HCT116 (cell line): ENCODE measurements at regions not wholly inside any gene's neighbourhood (a gene's known extent, or its start where the extent isn't known, plus 50 kb on each side); places are given as distances from the start of the nearest gene placed in this dataset.

Experiments used
- ATAC-seq: fragments of 200-7000 bp; cut with Tn5 transposase; 2 replicates; pipeline ENCODE4 v1.9.1; 2020; ENCODE audit warnings: mild to moderate bottlenecking, moderate library complexity
- BruUV-seq: library from RNA; stranded (reverse); fragments of 400-500 nt; replicated peaks from 2 replicates; lab custom pipeline; 2021; lab: Mats Ljungman, UMichigan
- CTCF ChIA-PET: fragments of 300-600 bp; sonication (Branson Sonifier 250); formaldehyde crosslinking; loops from one replicate; lab custom pipeline; 2021; ENCODE audit warnings: antibody characterized with exemption; lab: Charles Lee
- POLR2A ChIA-PET: fragments of 300-600, 350-600 bp; sonication (Branson Sonifier 250); formaldehyde crosslinking; loops from one replicate; lab custom pipeline; 2021; ENCODE audit warnings: antibody characterized with exemption; lab: Charles Lee
- RAD21 ChIA-PET, 2 experiments: fragments of 300-600 bp; sonication (Branson Sonifier 250); formaldehyde crosslinking; loops; one replicate each; lab custom pipeline; 2023; ENCODE audit warnings: low total read pairs in 2 of 2; ENCODE audit not compliant: uncharacterized antibody in 2 of 2, unreplicated experiment in 2 of 2, low non-redundant PET in 1 of 2; lab: Charles Lee
- DNase-seq: peaks from one replicate; pipeline ENCODE4 v3.0.0-alpha.2; 2010; ENCODE audit warnings: low read depth, low spot score
- H2AFZ ChIP-seq: fragments of 200-600 bp; shearing (Covaris generic), sonication (generic); 2 replicates; pipeline ENCODE4 v1.6.1; 2017; ENCODE audit warnings: low read depth, mixed run types, mixed read lengths, antibody characterized with exemption, low read length; ENCODE audit not compliant: poor library complexity, severe bottlenecking
- H3K27ac ChIP-seq: 2 replicates; pipeline ENCODE4 v1.5.1; 2012; ENCODE audit warnings: low read depth, low read length
- H3K27me3 ChIP-seq: fragments of 200-600 bp; sonication (generic); 2 replicates; pipeline ENCODE4 v1.6.1; 2016; ENCODE audit warnings: mixed run types, low read length, mixed read lengths; ENCODE audit not compliant: insufficient read depth
- H3K36me3 ChIP-seq, 2 experiments: fragments of 200-500 bp in 1 of 2; fragments of 200-600 bp in 1 of 2; sonication (Bioruptor generic) in 1 of 2; sonication (generic) in 1 of 2; 2 replicates each; pipeline versions ENCODE4 v1.5.1 to v1.6.1; 2014 to 2016; ENCODE audit warnings: low read length in 2 of 2, inconsistent platforms in 1 of 2, mixed read lengths in 1 of 2, mixed run types in 1 of 2; ENCODE audit not compliant: insufficient read depth in 2 of 2, control insufficient read depth in 1 of 2
- H3K4me1 ChIP-seq, 2 experiments: fragments of 200-600 bp in 1 of 2; sonication (generic) in 1 of 2; 2 replicates each; pipeline versions ENCODE4 v1.5.1 to v1.6.1; 2012 to 2017; ENCODE audit warnings: low read length in 2 of 2, inconsistent platforms in 1 of 2, mild to moderate bottlenecking in 1 of 2, mixed read lengths in 1 of 2, mixed run types in 1 of 2, moderate library complexity in 1 of 2; ENCODE audit not compliant: insufficient read depth in 2 of 2, control insufficient read depth in 1 of 2
- H3K4me2 ChIP-seq: fragments of 200-600 bp; sonication (generic); 2 replicates; pipeline ENCODE4 v1.6.1; 2017; ENCODE audit warnings: mixed run types, low read length, mixed read lengths
- H3K4me3 ChIP-seq, 2 experiments: fragments of 200-600 bp in 1 of 2; sonication (generic) in 1 of 2; replicated peaks in 1 of 2; 2 replicates each; pipeline ENCODE4 v1.5.1; 2011 to 2016; ENCODE audit warnings: low read length in 2 of 2, control low read depth in 1 of 2, low read depth in 1 of 2, mild to moderate bottlenecking in 1 of 2, mixed read lengths in 1 of 2, mixed run types in 1 of 2
- H3K79me2 ChIP-seq: fragments of 200-600 bp; sonication (generic); 2 replicates; pipeline ENCODE4 v1.6.1; 2017; ENCODE audit warnings: mild to moderate bottlenecking, mixed run types, low read length, moderate library complexity, mixed read lengths; ENCODE audit not compliant: insufficient read depth
- H3K9ac ChIP-seq: fragments of 200-600 bp; sonication (generic); 2 replicates; pipeline ENCODE4 v1.6.1; 2016; ENCODE audit warnings: low read length, mixed read lengths
- H3K9me2 ChIP-seq: fragments of 200-600 bp; sonication (generic), shearing (Covaris generic); 2 replicates; pipeline ENCODE4 v1.6.1; 2017; ENCODE audit warnings: mixed run types, mild to moderate bottlenecking, moderate library complexity; ENCODE audit not compliant: insufficient read depth
- H3K9me3 ChIP-seq, 2 experiments: fragments of 200-500 bp in 1 of 2; fragments of 200-600 bp in 1 of 2; sonication (Bioruptor generic) in 1 of 2; sonication (generic) in 1 of 2; 2 replicates each; pipeline ENCODE4 v1.6.1; 2014 to 2017; ENCODE audit warnings: low read length in 2 of 2, mixed read lengths in 2 of 2, inconsistent platforms in 1 of 2, low read depth in 1 of 2, mild to moderate bottlenecking in 1 of 2, mixed run types in 1 of 2, moderate library complexity in 1 of 2; ENCODE audit not compliant: control insufficient read depth in 1 of 2, insufficient read depth in 1 of 2
- H4K20me1 ChIP-seq: fragments of 200-600 bp; sonication (generic), shearing (Covaris generic); 2 replicates; pipeline ENCODE4 v1.6.1; 2017; ENCODE audit warnings: mixed run types, mild to moderate bottlenecking, moderate library complexity; ENCODE audit not compliant: insufficient read depth
- CBX3 ChIP-seq: IDR thresholded peaks from 2 replicates; pipeline ENCODE4 v1.6.1; 2012; ENCODE audit warnings: low read depth
- CEBPB ChIP-seq: IDR thresholded peaks from 2 replicates; pipeline ENCODE4 v1.6.1; 2012; ENCODE audit warnings: low read depth
- ELF1 ChIP-seq: IDR thresholded peaks from 2 replicates; pipeline ENCODE4 v1.6.1; 2012; ENCODE audit warnings: low read depth, borderline replicate concordance
- EZH2phosphoT487 ChIP-seq: fragments of 200-600 bp; IDR thresholded peaks from 2 replicates; pipeline ENCODE4 v1.6.1; 2018; ENCODE audit warnings: antibody characterized with exemption, borderline replicate concordance
- FOSL1 ChIP-seq: IDR thresholded peaks from 2 replicates; pipeline ENCODE4 v1.6.1; 2012; ENCODE audit warnings: low read depth
- JUND ChIP-seq: IDR thresholded peaks from 2 replicates; pipeline ENCODE4 v1.6.1; 2012
- POLR2A ChIP-seq: IDR thresholded peaks from 2 replicates; pipeline ENCODE4 v1.7.0; 2011; ENCODE audit warnings: borderline replicate concordance; ENCODE audit not compliant: insufficient read depth, insufficient read length; ENCODE audit errors: extremely low read depth
- POLR2AphosphoS5 ChIP-seq: IDR thresholded peaks from 2 replicates; pipeline ENCODE4 v1.6.1; 2011; ENCODE audit warnings: mild to moderate bottlenecking, low read depth, low read length, moderate library complexity
- RAD21 ChIP-seq: IDR thresholded peaks from 2 replicates; pipeline ENCODE4 v1.6.1; 2012; ENCODE audit warnings: low read depth, mild to moderate bottlenecking
- SIN3A ChIP-seq: IDR thresholded peaks from 2 replicates; pipeline ENCODE4 v1.6.1; 2012; ENCODE audit warnings: low read depth
- TCF7L2 ChIP-seq: IDR thresholded peaks from 2 replicates; pipeline ENCODE4 v1.7.0; 2011; ENCODE audit warnings: borderline replicate concordance, inconsistent platforms; ENCODE audit not compliant: insufficient read depth, insufficient read length; ENCODE audit errors: extremely low read depth
- YY1 ChIP-seq: IDR thresholded peaks from 2 replicates; pipeline ENCODE4 v1.6.1; 2011; ENCODE audit warnings: low read length, low read depth, moderate library complexity, mild to moderate bottlenecking; ENCODE audit not compliant: insufficient replicate concordance; ENCODE audit errors: extremely low read depth
- ZBTB33 ChIP-seq: IDR thresholded peaks from 2 replicates; pipeline ENCODE4 v1.6.1; 2011; ENCODE audit warnings: mild to moderate bottlenecking, low read length, moderate library complexity; ENCODE audit not compliant: insufficient replicate concordance; ENCODE audit errors: extremely low read depth
- intact Hi-C: fragments of 100-400 bp; cut with micrococcal nuclease; formaldehyde crosslinking; loops from 2 replicates; pipeline ENCODE4 v1.10.0; 2022
- TF ChIP-seq, protein P1 (sequence below), 3 experiments: fragments of 200-600 bp in 1 of 3; sonication (generic) in 1 of 3; IDR thresholded peaks in 2 of 3; conservative IDR thresholded peaks in 1 of 3; 2 replicates each; pipeline ENCODE4 v1.5.1; 2012 to 2017; ENCODE audit warnings: low read depth in 2 of 3, low read length in 2 of 3, antibody characterized with exemption in 1 of 3, borderline replicate concordance in 1 of 3, control low read depth in 1 of 3, mild to moderate bottlenecking in 1 of 3, mixed read lengths in 1 of 3, mixed run types in 1 of 3, moderate library complexity in 1 of 3; ENCODE audit not compliant: insufficient read depth in 1 of 3
- TF ChIP-seq, protein P2 (sequence below): IDR thresholded peaks from 2 replicates; pipeline ENCODE4 v1.6.1; 2012; ENCODE audit warnings: low read depth

GRCh38 chr20:52025938-52026337 lies 165.6 kb downstream of the ZFP64 start:
- Histone ChIP-seq H3K9me2 (no peaks in the 10 kb centered on the region), H3K27me3 (no peaks in the 10 kb centered on the region), H3K9ac (no peak overlapping the region), H2AFZ (no peak overlapping the region), H3K4me2 (no peak overlapping the region), H3K4me3 (no peak overlapping the region), H3K79me2 (no peaks in the 10 kb centered on the region), H4K20me1 (no peaks in the 10 kb centered on the region), H3K36me3 (no peaks in the 10 kb centered on the region), H3K9me3 (no peaks in the 10 kb centered on the region)
- DNase-seq (no peak), ATAC-seq (no peak)
- ChIA-PET CTCF (no interaction called here), RAD21 (no interaction called here)
- intact Hi-C loops = no loop called here
- TF ChIP-seq POLR2A (no peak), ELF1 (no peak), JUND (no peak), CBX3 (no peak), YY1 (no peak), RAD21 (no peak), CEBPB (no peak), EZH2phosphoT487 (no peak), ZBTB33 (no peak), TCF7L2 (no peak), POLR2AphosphoS5 (no peak), SIN3A (no peak), FOSL1 (no peak)
- TF ChIP-seq, protein P1, sequence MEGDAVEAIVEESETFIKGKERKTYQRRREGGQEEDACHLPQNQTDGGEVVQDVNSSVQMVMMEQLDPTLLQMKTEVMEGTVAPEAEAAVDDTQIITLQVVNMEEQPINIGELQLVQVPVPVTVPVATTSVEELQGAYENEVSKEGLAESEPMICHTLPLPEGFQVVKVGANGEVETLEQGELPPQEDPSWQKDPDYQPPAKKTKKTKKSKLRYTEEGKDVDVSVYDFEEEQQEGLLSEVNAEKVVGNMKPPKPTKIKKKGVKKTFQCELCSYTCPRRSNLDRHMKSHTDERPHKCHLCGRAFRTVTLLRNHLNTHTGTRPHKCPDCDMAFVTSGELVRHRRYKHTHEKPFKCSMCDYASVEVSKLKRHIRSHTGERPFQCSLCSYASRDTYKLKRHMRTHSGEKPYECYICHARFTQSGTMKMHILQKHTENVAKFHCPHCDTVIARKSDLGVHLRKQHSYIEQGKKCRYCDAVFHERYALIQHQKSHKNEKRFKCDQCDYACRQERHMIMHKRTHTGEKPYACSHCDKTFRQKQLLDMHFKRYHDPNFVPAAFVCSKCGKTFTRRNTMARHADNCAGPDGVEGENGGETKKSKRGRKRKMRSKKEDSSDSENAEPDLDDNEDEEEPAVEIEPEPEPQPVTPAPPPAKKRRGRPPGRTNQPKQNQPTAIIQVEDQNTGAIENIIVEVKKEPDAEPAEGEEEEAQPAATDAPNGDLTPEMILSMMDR (IDR thresholded peaks at IDR 0.05 in 2 of 3, conservative IDR thresholded peaks at IDR 0.05 in 1 of 3; ENCODE audit: borderline replicate concordance in 1 of 3, insufficient read depth in 1 of 3, low read depth in 2 of 3, low read length in 2 of 3) = no peak
- TF ChIP-seq, protein P2, sequence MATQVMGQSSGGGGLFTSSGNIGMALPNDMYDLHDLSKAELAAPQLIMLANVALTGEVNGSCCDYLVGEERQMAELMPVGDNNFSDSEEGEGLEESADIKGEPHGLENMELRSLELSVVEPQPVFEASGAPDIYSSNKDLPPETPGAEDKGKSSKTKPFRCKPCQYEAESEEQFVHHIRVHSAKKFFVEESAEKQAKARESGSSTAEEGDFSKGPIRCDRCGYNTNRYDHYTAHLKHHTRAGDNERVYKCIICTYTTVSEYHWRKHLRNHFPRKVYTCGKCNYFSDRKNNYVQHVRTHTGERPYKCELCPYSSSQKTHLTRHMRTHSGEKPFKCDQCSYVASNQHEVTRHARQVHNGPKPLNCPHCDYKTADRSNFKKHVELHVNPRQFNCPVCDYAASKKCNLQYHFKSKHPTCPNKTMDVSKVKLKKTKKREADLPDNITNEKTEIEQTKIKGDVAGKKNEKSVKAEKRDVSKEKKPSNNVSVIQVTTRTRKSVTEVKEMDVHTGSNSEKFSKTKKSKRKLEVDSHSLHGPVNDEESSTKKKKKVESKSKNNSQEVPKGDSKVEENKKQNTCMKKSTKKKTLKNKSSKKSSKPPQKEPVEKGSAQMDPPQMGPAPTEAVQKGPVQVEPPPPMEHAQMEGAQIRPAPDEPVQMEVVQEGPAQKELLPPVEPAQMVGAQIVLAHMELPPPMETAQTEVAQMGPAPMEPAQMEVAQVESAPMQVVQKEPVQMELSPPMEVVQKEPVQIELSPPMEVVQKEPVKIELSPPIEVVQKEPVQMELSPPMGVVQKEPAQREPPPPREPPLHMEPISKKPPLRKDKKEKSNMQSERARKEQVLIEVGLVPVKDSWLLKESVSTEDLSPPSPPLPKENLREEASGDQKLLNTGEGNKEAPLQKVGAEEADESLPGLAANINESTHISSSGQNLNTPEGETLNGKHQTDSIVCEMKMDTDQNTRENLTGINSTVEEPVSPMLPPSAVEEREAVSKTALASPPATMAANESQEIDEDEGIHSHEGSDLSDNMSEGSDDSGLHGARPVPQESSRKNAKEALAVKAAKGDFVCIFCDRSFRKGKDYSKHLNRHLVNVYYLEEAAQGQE = no peak
- TF ChIP-seq, all 23 proteins: peak for 0
- POLR2A ChIA-PET = no interaction called here
- H3K27ac ChIP-seq = no peak overlapping the region
- H3K4me1 ChIP-seq = no peaks in the 10 kb centered on the region; a peak in 1 of 4 replicates
- BruUV-seq = no TSS peak
